IMR-90 (cell line): ENCODE measurements at regions not wholly inside any gene's neighbourhood (a gene's known extent, or its start where the extent isn't known, plus 50 kb on each side); places are given as distances from the start of the nearest gene placed in this dataset.

Experiments used
- ATAC-seq: fragments of 200-7000 bp; cut with Tn5 transposase; 2 replicates; pipeline ENCODE4 v1.9.1; 2020; ENCODE audit warnings: low read depth, mild to moderate bottlenecking, moderate library complexity
- BruUV-seq: library from RNA; stranded (reverse); fragments of 400-500 nt; replicated peaks from 2 replicates; lab custom pipeline; 2021; lab: Mats Ljungman, UMichigan
- CTCF ChIA-PET: fragments of 300-600 bp; formaldehyde crosslinking; extraction: SDS; loops from one replicate; lab custom pipeline; 2021; ENCODE audit warnings: antibody characterized with exemption; lab: Yijun Ruan, JAX
- POLR2A ChIA-PET: fragments of 300-600 bp; sonication (Branson Sonifier 250); formaldehyde crosslinking; loops from one replicate; lab custom pipeline; 2022; ENCODE audit warnings: antibody characterized with exemption; ENCODE audit not compliant: unreplicated experiment; lab: Charles Lee
- DNase-seq: peaks from one replicate; pipeline ENCODE4 v3.0.0; 2013
- H2AFZ ChIP-seq: replicated peaks from 2 replicates; pipeline ENCODE3; 2013; ENCODE audit warnings: low read length, mild to moderate bottlenecking; ENCODE audit not compliant: poor library complexity
- H2AK5ac ChIP-seq: 2 replicates; pipeline ENCODE4 v1.6.1; 2013; ENCODE audit warnings: low read depth, low read length, inconsistent platforms
- H2AK9ac ChIP-seq: replicated peaks from 2 replicates; pipeline ENCODE3; 2013; ENCODE audit warnings: mild to moderate bottlenecking, low read depth, low read length, moderate library complexity; ENCODE audit not compliant: poor library complexity
- H2BK120ac ChIP-seq: 2 replicates; pipeline ENCODE4 v1.6.1; 2013; ENCODE audit warnings: low read depth, low read length, inconsistent platforms
- H2BK15ac ChIP-seq: 3 replicates; pipeline ENCODE4 v1.6.1; 2013; ENCODE audit warnings: low read depth, low read length, inconsistent platforms
- H2BK20ac ChIP-seq: 2 replicates; pipeline ENCODE4 v1.6.1; 2013; ENCODE audit warnings: low read depth, mild to moderate bottlenecking, inconsistent platforms, low read length, moderate library complexity
- H2BK5ac ChIP-seq: 2 replicates; pipeline ENCODE4 v1.6.1; 2013; ENCODE audit warnings: mild to moderate bottlenecking, low read depth, low read length, inconsistent platforms; ENCODE audit not compliant: poor library complexity, severe bottlenecking
- H3K14ac ChIP-seq: replicated peaks from 2 replicates; pipeline ENCODE4 v1.6.1; 2013; ENCODE audit warnings: low read depth, low read length, inconsistent platforms
- H3K18ac ChIP-seq: 2 replicates; pipeline ENCODE4 v1.6.1; 2013; ENCODE audit warnings: low read depth, low read length, control low read depth
- H3K23ac ChIP-seq: 2 replicates; pipeline ENCODE4 v1.6.1; 2013; ENCODE audit warnings: low read depth, low read length, inconsistent platforms
- H3K27ac ChIP-seq: 2 replicates; pipeline ENCODE4 v1.5.1; 2013; ENCODE audit warnings: mild to moderate bottlenecking, control low read depth, low read length; ENCODE audit not compliant: insufficient read depth
- H3K27me3 ChIP-seq: 2 replicates; pipeline ENCODE4 v1.6.1; 2013; ENCODE audit warnings: low read length; ENCODE audit not compliant: control insufficient read depth, insufficient read depth
- H3K36me3 ChIP-seq: 2 replicates; pipeline ENCODE4 v1.6.1; 2013; ENCODE audit warnings: low read length, mixed read lengths; ENCODE audit not compliant: control insufficient read depth, insufficient read depth
- H3K4ac ChIP-seq: 2 replicates; pipeline ENCODE4 v1.6.1; 2013; ENCODE audit warnings: low read depth, low read length, inconsistent platforms
- H3K4me1 ChIP-seq: 2 replicates; pipeline ENCODE4 v1.6.1; 2013; ENCODE audit warnings: low read length, mixed read lengths; ENCODE audit not compliant: control insufficient read depth, insufficient read depth
- H3K4me2 ChIP-seq: 2 replicates; pipeline ENCODE4 v1.6.1; 2013; ENCODE audit warnings: low read depth, mild to moderate bottlenecking, control low read depth, low read length, moderate library complexity
- H3K4me3 ChIP-seq: 2 replicates; pipeline ENCODE4 v1.5.1; 2013; ENCODE audit warnings: low read depth, mild to moderate bottlenecking, control low read depth, low read length, moderate library complexity; ENCODE audit not compliant: insufficient read depth
- H3K56ac ChIP-seq: 2 replicates; pipeline ENCODE4 v1.6.1; 2013; ENCODE audit warnings: low read length, inconsistent platforms; ENCODE audit not compliant: insufficient read depth; ENCODE audit errors: extremely low read depth
- H3K79me1 ChIP-seq, 2 experiments: 2 replicates each; pipeline ENCODE4 v1.6.1; 2013; ENCODE audit warnings: low read length in 2 of 2, inconsistent platforms in 1 of 2, low read depth in 1 of 2
- H3K9ac ChIP-seq: 2 replicates; pipeline ENCODE4 v1.6.1; 2013; ENCODE audit warnings: low read depth, low read length, control low read depth
- H3K9me1 ChIP-seq: 2 replicates; pipeline ENCODE4 v1.6.1; 2013; ENCODE audit warnings: low read length, inconsistent platforms; ENCODE audit not compliant: insufficient read depth
- H3K9me3 ChIP-seq: 2 replicates; pipeline ENCODE4 v1.6.1; 2013; ENCODE audit warnings: low read length; ENCODE audit not compliant: control insufficient read depth, insufficient read depth
- H4K20me1 ChIP-seq: 2 replicates; pipeline ENCODE4 v1.6.1; 2013; ENCODE audit warnings: low read length, inconsistent platforms; ENCODE audit not compliant: insufficient read depth
- H4K5ac ChIP-seq: 2 replicates; pipeline ENCODE4 v1.6.1; 2013; ENCODE audit warnings: mild to moderate bottlenecking, low read depth, low read length, control low read depth
- H4K8ac ChIP-seq, 2 experiments: 2 replicates each; pipeline ENCODE4 v1.6.1; 2013; ENCODE audit warnings: low read depth in 2 of 2, low read length in 2 of 2, control low read depth in 1 of 2, inconsistent platforms in 1 of 2
- H4K91ac ChIP-seq: 2 replicates; pipeline ENCODE4 v1.6.1; 2013; ENCODE audit warnings: low read depth, low read length, inconsistent platforms; ENCODE audit not compliant: insufficient read depth
- BHLHE40 ChIP-seq: fragments of 150-350 bp; IDR thresholded peaks from 2 replicates; pipeline ENCODE4 v1.6.1; 2016; ENCODE audit warnings: mild to moderate bottlenecking, low read depth, low read length
- CTCF ChIP-seq: conservative IDR thresholded peaks from 2 replicates; pipeline ENCODE4 v1.5.1; 2012; ENCODE audit warnings: mild to moderate bottlenecking, low read depth, low read length, improper control_type of control experiment
- ELK1 ChIP-seq: fragments of 150-350 bp; IDR thresholded peaks from 2 replicates; pipeline ENCODE4 v1.6.1; 2016; ENCODE audit warnings: low read depth, mild to moderate bottlenecking, low read length, moderate library complexity, borderline replicate concordance
- MAFK ChIP-seq: IDR thresholded peaks from 2 replicates; pipeline ENCODE4 v1.6.1; 2012; ENCODE audit warnings: low read depth, low read length, improper control_type of control experiment
- MXI1 ChIP-seq: IDR thresholded peaks from 2 replicates; pipeline ENCODE4 v1.6.1; 2012; ENCODE audit warnings: low read depth, mild to moderate bottlenecking, low read length, moderate library complexity, borderline replicate concordance
- WGBS, 2 experiments: methylation state at CpG; one replicate each; pipeline versions ENCODE4 v1.1.5 to v1.1.7; 2013; ENCODE audit warnings: missing lambda C conversion rate in 2 of 2; ENCODE audit not compliant: insufficient read length in 1 of 2; ENCODE audit errors: extremely low coverage in 2 of 2; 5-methylcytosine and 5-hydroxymethylcytosine counted together
- dilution Hi-C: fragments of 300-500 bp; cut with HindIII; formaldehyde crosslinking; loops from one replicate; pipeline ENCODE4 v1.14.3; 2018; ENCODE audit warnings: low sequenced_read_pairs; ENCODE audit not compliant: unreplicated experiment
- in situ Hi-C: fragments of 300-500 bp; cut with MboI; formaldehyde crosslinking; loops from 3 replicates; pipeline ENCODE4 v1.14.3; 2019; ENCODE audit warnings: low sequenced_read_pairs, inconsistent platforms, mixed read lengths
- intact Hi-C: fragments of 100-400 bp; cut with micrococcal nuclease; formaldehyde crosslinking; loops from 2 replicates; pipeline ENCODE4 v1.10.0; 2022

- Histone ChIP-seq H2BK5ac (no peak overlapping the region), H3K56ac (no peak overlapping the region), H3K18ac (no peak overlapping the region), H2BK20ac (no peak overlapping the region), H3K27ac (no peak overlapping the region), H3K23ac (no peak overlapping the region), H4K5ac (no peak overlapping the region), H4K8ac (no peak overlapping the region), H3K4me1 (no peaks in the 10 kb centered on the region), H3K4ac (no peak overlapping the region), H3K14ac (no peak overlapping the region), H2AK5ac (no peak overlapping the region), H2BK120ac (no peak overlapping the region), H2BK15ac (no peak overlapping the region), H4K20me1 (no peaks in the 10 kb centered on the region), H3K4me3 (no peak overlapping the region), H3K4me2 (no peak overlapping the region), H2AFZ (no peak overlapping the region), H3K9me1 (peaks cover 2% of the 10 kb centered on the region; the same call in 1 of the 2 replicates), H2AK9ac (no peak overlapping the region), H3K9ac (no peak overlapping the region), H3K27me3 (peaks cover 6% of the 10 kb centered on the region), H3K9me3 (no peaks in the 10 kb centered on the region), H3K79me1 (no peaks in the 10 kb centered on the region), H4K91ac (no peak overlapping the region), H3K36me3 (no peaks in the 10 kb centered on the region)
- dilution Hi-C loops (no loop called here), in situ Hi-C loops (no loop called here), intact Hi-C loops (no loop called here)
- POLR2A ChIA-PET = no interaction called here
- CTCF ChIA-PET = no interaction called here
- no TSS peak for BruUV-seq
- TF ChIP-seq ELK1 (no peak), CTCF (no peak), MAFK (no peak), MXI1 (no peak), BHLHE40 (no peak)
- no peak for DNase-seq
- ATAC-seq = no peak
- no CpG with 5 or more reads among the region's 4 CpGs for WGBS, 2 experiments
Observed at GRCh38 chr10:6706725-6707124, 126.6 kb upstream of the PRKCQ start.
